BLaER1 (cell line): ENCODE measurements at regions not wholly inside any gene's neighbourhood (a gene's known extent, or its start where the extent isn't known, plus 50 kb on each side); places are given as distances from the start of the nearest gene placed in this dataset.
"Not testable (repeated sequence)": the region's sequence is repeated elsewhere in the genome, so short reads cannot be mapped to it uniquely, and the experiment has no call there.

ENCODE experiments used
- H3K27ac ChIP-seq: shearing (Covaris generic); formaldehyde crosslinking; 2 replicates; pipeline ENCODE4 v1.8.1; 2022
- H3K27me3 ChIP-seq: shearing (Covaris generic); formaldehyde crosslinking; 2 replicates; pipeline ENCODE4 v1.8.1; 2022
- H3K36me3 ChIP-seq: shearing (Covaris generic); formaldehyde crosslinking; 2 replicates; pipeline ENCODE4 v1.8.1; 2022
- H3K4me1 ChIP-seq: shearing (Covaris generic); formaldehyde crosslinking; 2 replicates; pipeline ENCODE4 v1.8.1; 2022
- H3K4me2 ChIP-seq: shearing (Covaris generic); formaldehyde crosslinking; 2 replicates; pipeline ENCODE4 v1.8.1; 2022
- H3K4me3 ChIP-seq: shearing (Covaris generic); formaldehyde crosslinking; 2 replicates; pipeline ENCODE4 v1.8.1; 2022
- H3K9ac ChIP-seq: shearing (Covaris generic); formaldehyde crosslinking; 2 replicates; pipeline ENCODE4 v1.8.1; 2022
- H3K9me3 ChIP-seq: shearing (Covaris generic); formaldehyde crosslinking; 2 replicates; pipeline ENCODE4 v1.8.1; 2022
- H4K20me1 ChIP-seq: shearing (Covaris generic); formaldehyde crosslinking; 2 replicates; pipeline ENCODE4 v1.8.1; 2022
- Cebpa-rat ChIP-seq: shearing (Covaris generic); IDR thresholded peaks from 2 replicates; pipeline ENCODE4 v1.8.1; 2022

DNA sequence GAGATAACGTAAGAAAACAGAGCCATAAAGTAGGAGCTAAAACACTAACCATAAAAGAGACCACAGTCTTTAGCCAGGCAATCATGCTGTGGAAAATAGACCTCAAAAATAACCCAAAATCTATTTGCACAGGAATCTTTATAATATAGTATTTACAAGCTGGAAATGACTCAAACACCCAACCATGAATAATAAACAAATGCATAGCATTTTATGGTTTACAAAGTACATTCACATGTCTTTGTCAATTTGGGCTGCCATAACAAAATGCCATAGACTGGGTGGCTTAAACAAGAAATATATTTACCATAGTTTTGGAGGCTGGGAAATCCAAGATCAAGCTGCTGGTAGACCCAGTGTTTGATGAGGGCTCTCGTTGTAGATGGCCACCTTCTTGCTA lies 65.5 kb upstream of the GRB10 start:
- Histone ChIP-seq H4K20me1 (no peaks in the 10 kb centered on the region), H3K4me1 (no peaks in the 10 kb centered on the region), H3K4me3 (no peak overlapping the region), H3K27me3 (no peaks in the 10 kb centered on the region), H3K9ac (no peak overlapping the region), H3K27ac (no peak overlapping the region), H3K36me3 (no peaks in the 10 kb centered on the region), H3K9me3 (peaks cover 11% of the 10 kb centered on the region), H3K4me2 (no peak overlapping the region)
- no peak for TF ChIP-seq Cebpa-rat

DNA sequence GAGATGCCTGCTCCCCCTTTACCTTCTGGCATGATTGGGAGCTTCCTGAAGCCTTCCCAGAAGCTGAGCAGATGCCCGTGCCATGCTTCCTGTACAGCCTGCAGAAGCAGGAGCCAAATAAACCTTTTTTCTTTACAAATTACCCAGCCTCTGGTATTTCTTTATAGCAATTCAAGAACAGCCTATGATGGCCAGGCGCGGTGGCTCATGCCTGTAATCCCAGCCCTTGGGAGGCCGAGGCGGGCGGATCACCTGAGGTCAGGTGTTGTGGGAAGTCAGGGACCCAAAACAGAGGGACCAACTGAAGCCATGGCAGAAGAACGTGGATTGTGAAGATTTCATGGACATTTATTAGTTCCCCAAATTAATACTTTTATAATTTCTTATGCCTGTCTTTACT lies 62.2 kb upstream of the GRB10 start:
- peaks cover 11% of the 10 kb centered on the region for H3K9me3 ChIP-seq
- H3K9ac ChIP-seq, H3K36me3 ChIP-seq, H4K20me1 ChIP-seq, H3K27ac ChIP-seq, H3K4me3 ChIP-seq, H3K27me3 ChIP-seq, H3K4me2 ChIP-seq, H3K4me1 ChIP-seq: not testable (repeated sequence)

DNA sequence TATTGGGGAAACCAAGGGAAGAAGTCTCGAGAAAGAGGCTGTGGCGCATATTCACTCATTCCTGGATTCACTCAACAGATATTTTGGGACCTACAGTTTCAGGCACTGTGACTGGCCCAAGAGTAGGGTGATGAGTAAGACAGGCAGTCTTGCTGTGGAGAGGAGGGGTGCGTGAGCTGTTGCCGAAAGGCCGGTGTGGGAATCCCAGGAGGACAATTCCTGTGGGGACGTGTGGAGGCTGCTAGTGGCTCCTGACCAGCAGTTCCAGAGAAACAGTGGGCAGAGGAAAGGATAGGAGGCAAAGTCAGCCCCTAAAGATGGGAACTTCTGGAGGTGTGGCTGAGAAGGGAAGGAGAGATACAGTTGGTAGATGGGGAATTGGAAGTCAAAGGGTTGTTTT lies 59.3 kb upstream of the GRB10 start:
- no peaks in the 10 kb centered on the region for H4K20me1 ChIP-seq
- peaks cover 6% of the 10 kb centered on the region for H3K4me1 ChIP-seq
- H3K9ac ChIP-seq = no peak overlapping the region
- no peaks in the 10 kb centered on the region for H3K36me3 ChIP-seq
- H3K27ac ChIP-seq = no peak overlapping the region
- peaks cover 11% of the 10 kb centered on the region for H3K9me3 ChIP-seq
- no peak overlapping the region for H3K4me2 ChIP-seq
- TF ChIP-seq Cebpa-rat = no peak
- H3K4me3 ChIP-seq = no peak overlapping the region
- H3K27me3 ChIP-seq = no peaks in the 10 kb centered on the region

DNA sequence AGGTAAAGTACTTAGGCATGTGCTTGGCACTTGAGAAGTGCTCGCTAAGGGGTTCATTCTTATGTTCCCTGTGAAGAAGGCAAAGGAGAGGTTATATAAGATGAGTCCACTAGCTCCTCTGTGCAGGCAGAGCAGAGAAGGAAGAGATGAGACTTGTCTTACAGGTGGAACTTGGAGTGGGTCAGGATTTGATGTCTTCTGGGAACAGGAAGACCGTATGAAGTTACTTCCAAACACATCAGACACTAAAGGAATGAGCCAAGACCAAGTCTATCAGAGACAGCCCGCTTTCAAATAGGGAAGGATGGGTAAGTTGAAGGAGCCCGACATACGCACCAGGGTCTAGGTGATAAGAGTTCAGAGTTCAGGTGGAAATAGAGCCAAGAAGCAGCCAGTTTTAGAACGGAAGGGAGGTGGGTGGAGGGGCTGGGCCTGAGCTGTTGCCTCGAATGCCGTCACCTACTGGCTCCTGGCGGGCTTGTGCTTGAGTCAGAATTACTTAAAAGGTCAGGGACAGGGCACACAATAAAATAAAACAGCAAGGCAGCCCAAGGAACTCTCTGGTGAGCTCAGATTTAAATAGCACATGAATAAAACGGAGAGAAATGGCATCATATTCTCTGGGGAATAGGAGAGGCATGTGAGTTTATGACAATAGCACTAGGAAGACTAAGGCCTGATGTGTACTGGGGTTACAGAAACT lies 56.1 kb upstream of the GRB10 start:
- no peaks in the 10 kb centered on the region; the same call in 1 of the 2 replicates for H3K9me3 ChIP-seq
- no peak overlapping the region for H3K9ac ChIP-seq
- 0 out of 2 replicates have a peak overlapping the region, but pooled peaks have one; percentile 5 for H3K4me2 ChIP-seq
- peaks cover 6% of the 10 kb centered on the region for H3K4me1 ChIP-seq
- no peak overlapping the region for H3K27ac ChIP-seq
- no peak for TF ChIP-seq Cebpa-rat
- H3K36me3 ChIP-seq = no peaks in the 10 kb centered on the region
- no peaks in the 10 kb centered on the region for H3K27me3 ChIP-seq
- no peaks in the 10 kb centered on the region for H4K20me1 ChIP-seq
- no peak overlapping the region for H3K4me3 ChIP-seq

DNA sequence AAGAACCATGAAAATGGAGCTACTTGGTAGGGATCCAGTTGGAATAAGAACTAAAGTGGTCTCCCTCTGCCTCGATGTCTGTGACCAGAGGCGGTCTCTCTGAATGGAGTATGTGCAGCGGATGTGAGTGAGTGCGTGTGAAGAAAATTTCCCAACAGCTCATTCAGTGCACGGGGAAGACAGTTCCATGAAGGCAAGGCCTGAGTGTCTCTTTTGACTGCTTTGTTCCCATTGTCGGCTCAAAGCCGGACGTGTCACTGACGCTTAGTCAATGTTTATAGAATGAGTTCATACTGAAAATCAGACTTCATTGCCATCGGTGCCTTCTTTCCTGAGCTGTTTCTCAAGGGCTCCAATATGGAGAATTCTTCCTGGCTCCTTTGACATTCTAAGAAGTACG lies 55.3 kb upstream of the GRB10 start:
- no peak overlapping the region for H3K4me3 ChIP-seq
- H3K4me1 ChIP-seq = peaks cover 6% of the 10 kb centered on the region
- H3K4me2 ChIP-seq = no peak overlapping the region
- H3K36me3 ChIP-seq = no peaks in the 10 kb centered on the region
- no peak overlapping the region for H3K27ac ChIP-seq
- H3K27me3 ChIP-seq = no peaks in the 10 kb centered on the region
- no peak for TF ChIP-seq Cebpa-rat
- H3K9me3 ChIP-seq = no peaks in the 10 kb centered on the region; the same call in 1 of the 2 replicates
- H4K20me1 ChIP-seq = no peaks in the 10 kb centered on the region
- H3K9ac ChIP-seq = no peak overlapping the region

DNA sequence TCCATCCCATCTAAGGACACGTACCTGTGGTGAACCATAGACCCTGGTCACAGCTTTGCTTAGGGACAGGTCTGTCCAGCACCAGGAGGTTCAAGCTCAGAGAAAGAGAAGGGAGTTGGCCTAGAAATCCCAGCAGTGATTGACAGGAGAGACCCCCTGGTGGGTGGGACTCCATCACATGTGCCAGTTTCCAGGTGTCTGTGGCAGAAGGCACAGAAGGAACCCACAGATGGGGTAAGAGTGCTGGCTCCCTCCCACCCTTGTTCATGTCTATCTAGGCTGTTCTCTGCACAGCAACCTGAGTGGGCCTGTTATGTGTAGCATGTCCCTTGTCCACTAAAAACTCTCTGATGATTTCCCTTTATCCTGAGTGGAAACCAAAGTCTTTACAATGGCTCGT lies 54.0 kb upstream of the GRB10 start:
- Histone ChIP-seq H3K27me3 (no peaks in the 10 kb centered on the region), H3K36me3 (no peaks in the 10 kb centered on the region), H3K27ac (no peak overlapping the region), H3K4me2 (no peak overlapping the region), H3K9ac (no peak overlapping the region), H3K4me3 (no peak overlapping the region), H3K9me3 (no peaks in the 10 kb centered on the region; the same call in 1 of the 2 replicates), H4K20me1 (no peaks in the 10 kb centered on the region), H3K4me1 (peaks cover 6% of the 10 kb centered on the region)
- TF ChIP-seq Cebpa-rat = no peak

DNA sequence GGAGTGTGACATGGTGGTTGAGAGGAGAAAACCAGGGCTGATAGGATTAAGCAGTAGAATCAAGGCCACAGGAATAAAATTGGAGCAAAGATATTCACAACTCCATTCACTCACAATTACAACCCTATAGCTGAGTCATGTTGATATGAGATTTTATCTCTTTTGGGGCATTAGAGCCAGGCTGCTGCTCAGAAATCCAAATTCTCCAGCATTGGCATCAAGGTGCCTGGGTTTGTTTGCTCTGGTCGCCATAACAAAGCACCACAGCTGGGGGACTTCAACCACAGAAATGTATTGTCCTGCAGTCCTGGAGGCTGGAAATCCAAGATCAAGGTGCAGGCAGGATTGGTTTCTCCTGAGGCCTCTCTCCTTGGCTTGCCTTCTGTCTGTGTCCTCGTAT lies 52.5 kb upstream of the GRB10 start:
- no peaks in the 10 kb centered on the region for H3K27me3 ChIP-seq
- no peak for TF ChIP-seq Cebpa-rat
- H3K9me3 ChIP-seq = no peaks in the 10 kb centered on the region; the same call in 1 of the 2 replicates
- no peak overlapping the region for H3K9ac ChIP-seq
- no peaks in the 10 kb centered on the region for H4K20me1 ChIP-seq
- no peak overlapping the region for H3K27ac ChIP-seq
- no peak overlapping the region for H3K4me2 ChIP-seq
- H3K4me3 ChIP-seq = no peak overlapping the region
- H3K36me3 ChIP-seq = no peaks in the 10 kb centered on the region
- H3K4me1 ChIP-seq = peaks cover 6% of the 10 kb centered on the region

DNA sequence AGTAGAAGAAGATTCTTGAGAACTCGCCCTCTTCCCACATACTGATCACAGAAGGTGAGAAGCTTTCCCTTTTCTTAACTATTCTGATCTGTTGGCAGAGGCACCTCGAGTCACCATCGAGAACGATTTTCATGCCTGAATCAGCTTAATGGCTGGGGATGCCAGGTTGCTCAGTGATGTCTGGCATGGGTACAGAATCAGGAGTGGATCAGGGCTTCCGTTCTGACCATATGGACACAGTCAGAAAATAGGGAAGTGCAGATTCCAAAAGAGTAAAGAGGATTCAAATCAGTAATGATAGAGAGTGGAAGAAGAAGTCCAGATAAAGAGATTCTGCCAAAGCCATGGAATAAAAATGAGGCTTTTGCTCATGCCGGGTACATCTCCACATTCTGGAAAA lies 52.0 kb upstream of the GRB10 start:
- H3K27ac ChIP-seq = no peak overlapping the region
- H3K4me3 ChIP-seq = no peak overlapping the region
- H4K20me1 ChIP-seq = no peaks in the 10 kb centered on the region
- no peak overlapping the region for H3K9ac ChIP-seq
- no peaks in the 10 kb centered on the region; the same call in 1 of the 2 replicates for H3K9me3 ChIP-seq
- no peaks in the 10 kb centered on the region for H3K27me3 ChIP-seq
- TF ChIP-seq Cebpa-rat = no peak
- H3K4me1 ChIP-seq = peaks cover 6% of the 10 kb centered on the region
- no peak overlapping the region for H3K4me2 ChIP-seq
- no peaks in the 10 kb centered on the region for H3K36me3 ChIP-seq

DNA sequence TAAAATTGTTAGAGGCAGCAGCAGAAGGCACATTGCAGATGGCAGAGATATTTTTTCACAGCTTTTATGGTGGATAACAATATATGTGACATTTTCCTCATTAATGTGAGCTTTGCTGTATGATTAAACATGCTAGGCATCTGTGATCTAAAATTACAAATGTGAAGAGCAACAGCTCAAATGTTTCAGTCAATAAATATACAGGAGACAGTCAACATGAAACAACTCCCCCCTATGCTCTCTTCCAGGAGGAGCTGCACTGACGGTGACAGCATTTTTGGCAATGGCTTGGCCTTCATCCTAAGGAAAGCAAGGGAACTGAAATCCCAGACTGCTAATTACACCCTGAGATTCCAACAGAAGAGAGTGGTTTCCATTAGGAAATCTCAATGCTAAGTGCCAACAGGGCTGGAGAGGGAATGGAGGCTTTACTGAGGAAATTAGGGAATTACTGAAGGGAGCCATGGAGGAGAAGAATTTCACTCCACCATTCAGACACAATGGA lies 51.4 kb upstream of the GRB10 start:
- no peak overlapping the region for H3K9ac ChIP-seq
- no peak overlapping the region for H3K4me2 ChIP-seq
- H3K4me1 ChIP-seq = peaks cover 4% of the 10 kb centered on the region
- no peak overlapping the region for H3K4me3 ChIP-seq
- no peaks in the 10 kb centered on the region for H3K36me3 ChIP-seq
- H3K27ac ChIP-seq = no peak overlapping the region
- TF ChIP-seq Cebpa-rat = no peak
- H4K20me1 ChIP-seq = no peaks in the 10 kb centered on the region
- no peaks in the 10 kb centered on the region; the same call in 1 of the 2 replicates for H3K9me3 ChIP-seq
- no peaks in the 10 kb centered on the region for H3K27me3 ChIP-seq

DNA sequence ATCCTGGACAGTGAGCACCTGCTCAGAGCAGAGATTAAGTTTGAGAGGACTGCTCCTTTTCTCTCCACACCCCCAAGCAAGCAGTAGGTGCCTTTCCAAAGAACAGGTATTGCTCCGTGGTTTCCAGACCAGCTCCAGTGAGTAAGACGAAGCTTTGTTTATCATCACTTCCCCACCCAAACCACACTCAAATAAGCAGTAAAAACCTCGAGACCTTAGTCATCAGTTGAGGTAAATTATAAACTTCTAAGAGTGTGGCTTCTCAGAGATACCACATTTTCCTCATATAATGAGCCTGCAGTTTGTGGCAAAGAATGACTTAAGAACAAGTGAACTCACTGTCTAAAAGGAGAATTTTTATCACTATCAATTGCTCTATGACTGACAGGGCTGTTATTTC lies 50.0 kb upstream of the GRB10 start:
- H3K4me3 ChIP-seq = no peak overlapping the region

More for the DNA sequence above, 50.0 kb upstream of the GRB10 start:
- H3K4me1 ChIP-seq = no peaks in the 10 kb centered on the region
- no peaks in the 10 kb centered on the region; the same call in 1 of the 2 replicates for H3K9me3 ChIP-seq
- no peak overlapping the region for H3K9ac ChIP-seq
- H3K27ac ChIP-seq = no peak overlapping the region
- no peaks in the 10 kb centered on the region for H3K36me3 ChIP-seq
- H3K27me3 ChIP-seq = no peaks in the 10 kb centered on the region
- no peaks in the 10 kb centered on the region for H4K20me1 ChIP-seq
- TF ChIP-seq Cebpa-rat = no peak
- H3K4me2 ChIP-seq = no peak overlapping the region
